ENCODE measurements at regions not wholly inside any gene's neighbourhood (a gene's known extent, or its start where the extent isn't known, plus 50 kb on each side); places are given as distances from the start of the nearest gene placed in this dataset.

GRCh38 chr4:178142724-178143123, 700.5 kb upstream of the AGA start:
- Histone ChIP-seq H3K4me2 (ENCODE audit: low read depth, low read length) (no peak overlapping the region), H3K79me2 (ENCODE audit: low read length) (no peaks in the 10 kb centered on the region), H3K27ac (ENCODE audit: low read length) (no peak overlapping the region), H4K20me1 (ENCODE audit: insufficient read depth, low read length) (no peaks in the 10 kb centered on the region), H3K36me3 (replicated peaks; ENCODE audit: insufficient read depth, low read length) (no peaks in the 10 kb centered on the region), H3K27me3 (replicated peaks; ENCODE audit: insufficient read depth, low read length) (no peaks in the 10 kb centered on the region), H3K9ac (ENCODE audit: low read length) (no peak overlapping the region), H2AFZ (ENCODE audit: low read length) (no peak overlapping the region), H3F3A (ENCODE audit: insufficient read depth, low read length) (no peaks in the 10 kb centered on the region), H3K4me3 (ENCODE audit: low read length) (no peak overlapping the region), H3K9me3 (replicated peaks; ENCODE audit: insufficient read depth, low read length) (no peaks in the 10 kb centered on the region), H3K4me1 (ENCODE audit: low read length) (no peaks in the 10 kb centered on the region), H3K9me2 (replicated peaks; ENCODE audit: insufficient read depth, low read length) (no peaks in the 10 kb centered on the region)
- no peak for TF ChIP-seq EZH2 (optimal IDR thresholded peaks at IDR 0.05; ENCODE audit: low read depth, low read length)
- TF ChIP-seq EZH2phosphoT487 (IDR thresholded peaks at IDR 0.05; ENCODE audit: low read length) = no peak
- TF ChIP-seq, protein P1, sequence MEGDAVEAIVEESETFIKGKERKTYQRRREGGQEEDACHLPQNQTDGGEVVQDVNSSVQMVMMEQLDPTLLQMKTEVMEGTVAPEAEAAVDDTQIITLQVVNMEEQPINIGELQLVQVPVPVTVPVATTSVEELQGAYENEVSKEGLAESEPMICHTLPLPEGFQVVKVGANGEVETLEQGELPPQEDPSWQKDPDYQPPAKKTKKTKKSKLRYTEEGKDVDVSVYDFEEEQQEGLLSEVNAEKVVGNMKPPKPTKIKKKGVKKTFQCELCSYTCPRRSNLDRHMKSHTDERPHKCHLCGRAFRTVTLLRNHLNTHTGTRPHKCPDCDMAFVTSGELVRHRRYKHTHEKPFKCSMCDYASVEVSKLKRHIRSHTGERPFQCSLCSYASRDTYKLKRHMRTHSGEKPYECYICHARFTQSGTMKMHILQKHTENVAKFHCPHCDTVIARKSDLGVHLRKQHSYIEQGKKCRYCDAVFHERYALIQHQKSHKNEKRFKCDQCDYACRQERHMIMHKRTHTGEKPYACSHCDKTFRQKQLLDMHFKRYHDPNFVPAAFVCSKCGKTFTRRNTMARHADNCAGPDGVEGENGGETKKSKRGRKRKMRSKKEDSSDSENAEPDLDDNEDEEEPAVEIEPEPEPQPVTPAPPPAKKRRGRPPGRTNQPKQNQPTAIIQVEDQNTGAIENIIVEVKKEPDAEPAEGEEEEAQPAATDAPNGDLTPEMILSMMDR (IDR thresholded peaks at IDR 0.05; ENCODE audit: low read length) = no peak
- no peak for DNase-seq

DNA sequence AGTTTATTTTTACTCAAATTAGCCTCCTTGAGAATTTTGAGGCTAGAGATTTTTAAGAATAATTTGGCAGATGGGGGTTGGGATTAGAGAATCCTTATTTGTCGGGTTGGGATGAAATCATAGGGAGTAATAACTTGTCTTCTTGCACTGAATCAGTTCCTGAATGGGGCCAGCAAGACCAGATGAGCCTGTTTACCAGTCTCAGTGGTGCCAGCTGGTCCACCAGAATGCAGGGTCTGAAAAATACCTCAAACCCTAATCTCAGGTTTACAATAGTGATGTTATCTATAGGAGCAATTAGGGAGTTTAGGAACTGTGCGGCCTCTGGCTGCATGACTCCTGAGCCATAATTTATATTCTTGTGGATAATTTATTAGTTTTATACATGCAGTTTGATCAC, 705.9 kb upstream of the AGA start:
- no peak overlapping the region for H3K4me2 ChIP-seq (ENCODE audit: low read depth, low read length)
- TF ChIP-seq EZH2 (optimal IDR thresholded peaks at IDR 0.05; ENCODE audit: low read depth, low read length) (no peak), EZH2phosphoT487 (IDR thresholded peaks at IDR 0.05; ENCODE audit: low read length) (no peak)
- TF ChIP-seq, protein P1 (IDR thresholded peaks at IDR 0.05; ENCODE audit: low read length) = no peak

DNA sequence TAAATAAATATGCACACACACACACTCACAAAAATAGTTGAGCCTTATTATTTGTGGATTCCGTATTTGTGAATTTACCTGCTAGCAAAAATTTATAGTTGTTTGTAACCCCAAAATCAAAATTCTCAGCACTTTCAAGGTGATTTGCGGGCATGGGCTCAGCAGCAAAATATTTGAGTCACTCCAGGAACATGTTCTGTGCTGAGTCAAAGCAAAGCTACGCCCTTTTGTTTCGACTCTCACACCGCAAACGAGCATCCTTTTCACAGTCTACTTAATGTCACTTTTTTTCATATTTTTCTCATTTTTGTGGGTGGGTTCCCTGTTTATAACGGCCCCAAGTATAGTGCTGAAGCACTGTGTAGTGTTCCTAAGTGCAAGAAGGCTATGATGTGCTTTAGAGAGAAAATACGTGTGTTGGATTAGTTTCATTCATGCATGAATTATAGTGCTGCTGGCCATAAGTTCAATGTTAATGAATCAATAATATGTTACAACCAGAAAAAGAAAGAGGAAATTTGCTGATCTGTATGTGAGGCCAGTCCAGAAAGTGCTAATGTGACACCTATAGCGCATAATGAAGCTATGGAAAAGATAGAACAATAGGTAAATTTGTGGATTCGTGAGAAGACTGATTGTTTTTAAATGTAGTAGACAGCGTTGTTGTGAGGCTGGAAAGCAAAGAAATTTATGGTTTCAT, 723.2 kb upstream of the AGA start:
- H3K4me3 ChIP-seq (ENCODE audit: low read length) = no peak overlapping the region
- H3F3A ChIP-seq (ENCODE audit: insufficient read depth, low read length) = no peaks in the 10 kb centered on the region
- H3K27me3 ChIP-seq (replicated peaks; ENCODE audit: insufficient read depth, low read length) = no peaks in the 10 kb centered on the region
- H3K36me3 ChIP-seq (replicated peaks; ENCODE audit: insufficient read depth, low read length) = no peaks in the 10 kb centered on the region
- H3K79me2 ChIP-seq (ENCODE audit: low read length) = no peaks in the 10 kb centered on the region
- H3K27ac ChIP-seq (ENCODE audit: low read length) = no peak overlapping the region
- no peak for DNase-seq
- H2AFZ ChIP-seq (ENCODE audit: low read length) = no peak overlapping the region
- no peaks in the 10 kb centered on the region for H4K20me1 ChIP-seq (ENCODE audit: insufficient read depth, low read length)
- no peaks in the 10 kb centered on the region for H3K9me3 ChIP-seq (replicated peaks; ENCODE audit: insufficient read depth, low read length)
- TF ChIP-seq EZH2 (optimal IDR thresholded peaks at IDR 0.05; ENCODE audit: low read depth, low read length) (no peak), EZH2phosphoT487 (IDR thresholded peaks at IDR 0.05; ENCODE audit: low read length) (no peak)
- TF ChIP-seq, protein P1 (IDR thresholded peaks at IDR 0.05; ENCODE audit: low read length) = no peak
- H3K9me2 ChIP-seq (replicated peaks; ENCODE audit: insufficient read depth, low read length) = no peaks in the 10 kb centered on the region
- H3K9ac ChIP-seq (ENCODE audit: low read length) = no peak overlapping the region
- H3K4me2 ChIP-seq (ENCODE audit: low read depth, low read length) = no peak overlapping the region
- no peaks in the 10 kb centered on the region for H3K4me1 ChIP-seq (ENCODE audit: low read length)

More for the DNA sequence above, 705.9 kb upstream of the AGA start:
- no peak for DNase-seq
- H3K9ac ChIP-seq (ENCODE audit: low read length) = no peak overlapping the region
- no peaks in the 10 kb centered on the region for H3K36me3 ChIP-seq (replicated peaks; ENCODE audit: insufficient read depth, low read length)
- no peaks in the 10 kb centered on the region for H4K20me1 ChIP-seq (ENCODE audit: insufficient read depth, low read length)
- no peaks in the 10 kb centered on the region for H3K27me3 ChIP-seq (replicated peaks; ENCODE audit: insufficient read depth, low read length)
- no peaks in the 10 kb centered on the region for H3K79me2 ChIP-seq (ENCODE audit: low read length)
- H3F3A ChIP-seq (ENCODE audit: insufficient read depth, low read length) = no peaks in the 10 kb centered on the region
- no peak overlapping the region for H3K27ac ChIP-seq (ENCODE audit: low read length)
- H2AFZ ChIP-seq (ENCODE audit: low read length) = no peak overlapping the region
- no peak overlapping the region for H3K4me3 ChIP-seq (ENCODE audit: low read length)
- H3K9me2 ChIP-seq (replicated peaks; ENCODE audit: insufficient read depth, low read length) = no peaks in the 10 kb centered on the region
- no peaks in the 10 kb centered on the region for H3K9me3 ChIP-seq (replicated peaks; ENCODE audit: insufficient read depth, low read length)
- no peaks in the 10 kb centered on the region for H3K4me1 ChIP-seq (ENCODE audit: low read length)

Data from MM.1S (cell line).